Pancreas (tissue), 10 donors: ENCODE measurements at regions not wholly inside any gene's neighbourhood (a gene's known extent, or its start where the extent isn't known, plus 50 kb on each side); places are given as distances from the start of the nearest gene placed in this dataset.
"Not testable (repeated sequence)": the region's sequence is repeated elsewhere in the genome, so short reads cannot be mapped to it uniquely, and the experiment has no call there.

Experiments
- ATAC-seq, 4 donors: fragments of 200-7000 bp; cut with Tn5 transposase; one replicate each; pipeline versions ENCODE4 v1.8.0 to v1.9.1; 2020; ENCODE audit warnings: mild to moderate bottlenecking in 4 of 4, moderate library complexity in 4 of 4
- DNase-seq, 6 donors: peaks; one replicate each; pipeline ENCODE4 v3.0.0-alpha.2; 2020
- FAIRE-seq: peaks from 2 replicates; lab custom pipeline; 2012; peaks lifted over from hg19 to GRCh38; lab: Jason Lieb, UNC
- H3K27ac ChIP-seq, 4 donors: fragments of 200-600 bp; sonication (generic); 1 replicate in 3 of 4; 2 replicates in 1 of 4; pipeline versions ENCODE4 v1.5.0 to v1.8.0; 2020
- H3K27me3 ChIP-seq, 4 donors: fragments of 200-600 bp; one replicate each; pipeline ENCODE4 v1.8.0; 2021
- H3K36me3 ChIP-seq, 3 donors: fragments of 200-600 bp; sonication (generic) in 1 of 3; one replicate each; pipeline versions ENCODE4 v1.5.0 to v1.8.0; 2020 to 2021
- H3K4me1 ChIP-seq, 3 donors: fragments of 200-600 bp; one replicate each; pipeline ENCODE4 v1.8.0; 2021
- H3K4me3 ChIP-seq, 4 donors: fragments of 200-600 bp; sonication (generic) in 2 of 4; one replicate each; pipeline versions ENCODE4 v1.5.0 to v1.8.0; 2020 to 2021
- H3K9me3 ChIP-seq, 4 donors: fragments of 200-600 bp; one replicate each; pipeline ENCODE4 v1.8.0; 2021
- CTCF ChIP-seq, 4 donors: fragments of 200-600 bp; sonication (generic) in 3 of 4; IDR thresholded peaks; one replicate each; pipeline versions ENCODE4 v1.5.0 to v1.8.0; 2021; ENCODE audit warnings: antibody characterized with exemption in 4 of 4
- WGBS, 2 donors: extraction: QIAGEN DNeasy Blood & Tissue Kit; methylation state at CpG; one replicate each; pipeline ENCODE4 v1.1.7; 2013; 5-methylcytosine and 5-hydroxymethylcytosine counted together
- intact Hi-C, 3 donors: fragments of 100-400 bp; cut with DNase I; formaldehyde crosslinking; loops; one replicate each; pipeline versions ENCODE4 v1.11.1 to v1.14.2; 2022
- donor health status: healthy with polysubstance abuse.
- donor health status: DM: no; HTN: no; CAD: no; lungs with moderate emphysema.
- donor health status: DM: no; HTN: no; CAD: no.
- donor health status: control.
- donor health status: control.
- donor health status: Bipolar disorder and iron deficiency.
- donor health status: DM: yes; HTN: yes; CAD: no.
- donor health status: DM: no; HTN: no; CAD: no.
- donor health status: DM: no; HTN: no; CAD: no.
- donor health status: DM: yes; HTN: yes; CAD: no.

DNA sequence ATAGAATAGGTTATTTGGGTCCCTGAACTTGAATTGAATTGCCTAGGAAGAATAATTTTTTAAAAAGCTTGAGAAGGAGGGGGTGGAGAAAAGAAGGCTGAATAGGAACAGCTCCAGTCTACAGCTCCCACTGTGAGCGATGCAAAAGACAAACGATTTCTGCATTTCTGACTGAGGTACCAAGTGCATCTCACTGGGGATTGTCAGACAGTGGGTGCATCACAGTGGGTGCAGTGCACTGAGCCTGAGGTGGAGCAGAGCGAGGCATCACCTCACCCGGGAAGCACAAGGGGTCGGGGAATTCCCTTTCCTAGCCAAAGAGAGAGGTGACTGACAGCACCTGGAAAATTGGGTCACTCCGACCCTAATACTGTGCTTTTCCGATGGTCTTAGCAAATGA lies 782.2 kb upstream of the RGMB start:
- FAIRE-seq, result no peak
- no peak overlapping the region for H3K27ac ChIP-seq
- intact Hi-C loops, result no loop called here
- H3K4me3 ChIP-seq, result no peak overlapping the region
- TF ChIP-seq CTCF (IDR thresholded peaks at IDR 0.05), result no peak
- no peaks in the 10 kb centered on the region for H3K36me3 ChIP-seq
- H3K9me3 ChIP-seq, result no peaks in the 10 kb centered on the region
- H3K27me3 ChIP-seq, result no peaks in the 10 kb centered on the region
- no peaks in the 10 kb centered on the region for H3K4me1 ChIP-seq
- DNase-seq, result no peak
- WGBS, 2 donors, result 84 to 85% methylated on average over 7 of the region's 7 CpGs
- ATAC-seq, result no peak

GRCh38 chr5:97998941-97999340 lies 774.5 kb upstream of the RGMB start:
- ATAC-seq (no peak), FAIRE-seq (no peak), DNase-seq (no peak)
- TF ChIP-seq CTCF (IDR thresholded peaks at IDR 0.05), result no peak
- H3K27ac ChIP-seq, result no peak overlapping the region
- H3K9me3 ChIP-seq, result no peaks in the 10 kb centered on the region
- no peaks in the 10 kb centered on the region for H3K4me1 ChIP-seq
- no peak overlapping the region for H3K4me3 ChIP-seq
- intact Hi-C loops, result no loop called here
- H3K36me3 ChIP-seq, result peaks cover 0 to 3% (median 0%) of the 10 kb centered on the region in 3 donors
- no peaks in the 10 kb centered on the region for H3K27me3 ChIP-seq

- WGBS, 2 donors, result 89 to 92% methylated on average over 3 of the region's 3 CpGs
- H3K36me3 ChIP-seq, result peaks cover 0 to 3% (median 0%) of the 10 kb centered on the region in 3 donors
- FAIRE-seq (no peak), ATAC-seq (no peak), DNase-seq (no peak)
- H3K9me3 ChIP-seq, result no peaks in the 10 kb centered on the region
- H3K27me3 ChIP-seq, result no peaks in the 10 kb centered on the region
- no peak overlapping the region for H3K27ac ChIP-seq
- no peaks in the 10 kb centered on the region for H3K4me1 ChIP-seq
- no peak for TF ChIP-seq CTCF (IDR thresholded peaks at IDR 0.05)
- H3K4me3 ChIP-seq, result no peak overlapping the region
- intact Hi-C loops, result no loop called here
Measured at GRCh38 chr5:98004463-98004862, 769.0 kb upstream of the RGMB start.

GRCh38 chr5:98016771-98017170 lies 756.7 kb upstream of the RGMB start:
- WGBS, 2 donors, result 68 to 70% methylated on average over 2 of the region's 2 CpGs

GRCh38 chr5:98030273-98030672 lies 743.2 kb upstream of the RGMB start:
- WGBS, 2 donors, result 85 to 90% methylated on average over 4 of the region's 4 CpGs
- H3K9me3 ChIP-seq, ATAC-seq, intact Hi-C loops, FAIRE-seq, H3K4me3 ChIP-seq, H3K27me3 ChIP-seq, DNase-seq, H3K36me3 ChIP-seq, H3K4me1 ChIP-seq, H3K27ac ChIP-seq: not testable (repeated sequence)

More at GRCh38 chr5:98016771-98017170, 756.7 kb upstream of the RGMB start:
- Histone ChIP-seq H3K9me3 (no peaks in the 10 kb centered on the region), H3K36me3 (no peaks in the 10 kb centered on the region), H3K27me3 (no peaks in the 10 kb centered on the region), H3K4me3 (no peak overlapping the region), H3K4me1 (no peaks in the 10 kb centered on the region), H3K27ac (no peak overlapping the region)
- ATAC-seq (no peak), FAIRE-seq (no peak), DNase-seq (no peak)
- no peak for TF ChIP-seq CTCF (IDR thresholded peaks at IDR 0.05)
- intact Hi-C loops, result no loop called here

GRCh38 chr5:98031036-98031435 lies 742.4 kb upstream of the RGMB start:
- 82 to 83% methylated on average over 5 of the region's 5 CpGs for WGBS, 2 donors
- FAIRE-seq, H3K4me1 ChIP-seq, H3K9me3 ChIP-seq, intact Hi-C loops, H3K36me3 ChIP-seq, H3K4me3 ChIP-seq, H3K27me3 ChIP-seq, DNase-seq, H3K27ac ChIP-seq, ATAC-seq: not testable (repeated sequence)
